A204.1 (cell line): ENCODE measurements at regions not wholly inside any gene's neighbourhood (a gene's known extent, or its start where the extent isn't known, plus 50 kb on each side); places are given as distances from the start of the nearest gene placed in this dataset.

ENCODE experiments used
- FAIRE-seq: peaks from 2 replicates; lab custom pipeline; 2012; peaks lifted over from hg19 to GRCh38; lab: Jason Lieb, UNC

GRCh38 chr6:164294047-164294784, 879.7 kb downstream of the QKI start:
- FAIRE-seq, result no peak

- FAIRE-seq, result no peak
Observed at GRCh38 chr6:164291224-164291623, 876.7 kb downstream of the QKI start.

- FAIRE-seq, result no peak
Observed at GRCh38 chr6:164290101-164290500, 875.6 kb downstream of the QKI start.

- FAIRE-seq, result no peak
Observed at GRCh38 chr6:164286011-164286410, 871.5 kb downstream of the QKI start.

- FAIRE-seq, result no peak
Observed at GRCh38 chr6:164283574-164283973, 869.1 kb downstream of the QKI start.

- no peak for FAIRE-seq
Observed at GRCh38 chr6:164276211-164276610, 861.7 kb downstream of the QKI start.

- no peak for FAIRE-seq
Observed at GRCh38 chr6:164275773-164276172, 861.3 kb downstream of the QKI start.

- FAIRE-seq, result no peak
Observed at GRCh38 chr6:164274493-164274892, 860.0 kb downstream of the QKI start.

- FAIRE-seq, result no peak
Observed at GRCh38 chr6:164273491-164273890, 859.0 kb downstream of the QKI start.

- FAIRE-seq, result no peak
Observed at GRCh38 chr6:164266851-164267250, 852.3 kb downstream of the QKI start.

GRCh38 chr6:164262348-164262747, 847.8 kb downstream of the QKI start:
- no peak for FAIRE-seq

GRCh38 chr6:164258421-164258820, 843.9 kb downstream of the QKI start:
- no peak for FAIRE-seq

- FAIRE-seq, result no peak
Observed at GRCh38 chr6:164252948-164253347, 838.4 kb downstream of the QKI start.

GRCh38 chr6:164252291-164252690, 837.8 kb downstream of the QKI start:
- FAIRE-seq, result no peak

- peak; percentile 89 for FAIRE-seq
Observed at GRCh38 chr6:164247106-164247505, 832.6 kb downstream of the QKI start.

- no peak for FAIRE-seq
Observed at GRCh38 chr6:164246082-164246481, 831.6 kb downstream of the QKI start.

- no peak for FAIRE-seq
Observed at GRCh38 chr6:164243949-164244348, 829.4 kb downstream of the QKI start.

GRCh38 chr6:164243012-164243610, 828.6 kb downstream of the QKI start:
- no peak for FAIRE-seq

GRCh38 chr6:164230804-164231203, 816.3 kb downstream of the QKI start:
- no peak for FAIRE-seq

- FAIRE-seq, result no peak
Observed at GRCh38 chr6:164230259-164230658, 815.7 kb downstream of the QKI start.

- no peak for FAIRE-seq
Observed at GRCh38 chr6:164229716-164230115, 815.2 kb downstream of the QKI start.

- no peak for FAIRE-seq
Observed at GRCh38 chr6:164227952-164228522, 813.5 kb downstream of the QKI start.

GRCh38 chr6:164216839-164217238, 802.3 kb downstream of the QKI start:
- FAIRE-seq, result no peak

GRCh38 chr6:164216368-164216767, 801.9 kb downstream of the QKI start:
- no peak for FAIRE-seq
